Activated naive CD4-positive, alpha-beta T cell treated with anti-CD3 and anti-CD28 coated beads, Interleukin-2, amount 50 U/mL, for 24 hours (primary cell): ENCODE measurements at regions not wholly inside any gene's neighbourhood (a gene's known extent, or its start where the extent isn't known, plus 50 kb on each side); places are given as distances from the start of the nearest gene placed in this dataset.
"Not testable (repeated sequence)": the region's sequence is repeated elsewhere in the genome, so short reads cannot be mapped to it uniquely, and the experiment has no call there.

ENCODE experiments used
- H3K27ac Mint-ChIP-seq: one replicate; pipeline ENCODE4 v1.8.0; 2021; ENCODE audit warnings: mild to moderate bottlenecking, mixed read lengths
- H3K27me3 Mint-ChIP-seq: one replicate; pipeline ENCODE4 v1.8.0; 2021; ENCODE audit warnings: mixed read lengths
- H3K36me3 Mint-ChIP-seq: one replicate; pipeline ENCODE4 v1.8.0; 2021; ENCODE audit warnings: mixed read lengths
- H3K4me1 Mint-ChIP-seq: one replicate; pipeline ENCODE4 v1.8.0; 2021; ENCODE audit warnings: mixed read lengths
- H3K4me3 Mint-ChIP-seq: one replicate; pipeline ENCODE4 v1.8.0; 2021; ENCODE audit warnings: mild to moderate bottlenecking, mixed read lengths
- H3K9me3 Mint-ChIP-seq: one replicate; pipeline ENCODE4 v1.8.0; 2021; ENCODE audit warnings: mixed read lengths

- no peaks in the 10 kb centered on the region for H3K27me3 Mint-ChIP-seq
- H3K36me3 Mint-ChIP-seq = no peaks in the 10 kb centered on the region
- no peaks in the 10 kb centered on the region for H3K4me1 Mint-ChIP-seq
- peaks cover 21% of the 10 kb centered on the region for H3K9me3 Mint-ChIP-seq
- no peak overlapping the region for H3K4me3 Mint-ChIP-seq
- no peak overlapping the region for H3K27ac Mint-ChIP-seq
Measured at GRCh38 chr6:22126910-22127309, 169.9 kb downstream of the PRL start.

- no peaks in the 10 kb centered on the region for H3K4me1 Mint-ChIP-seq
- no peak overlapping the region for H3K4me3 Mint-ChIP-seq
- no peaks in the 10 kb centered on the region for H3K36me3 Mint-ChIP-seq
- H3K27me3 Mint-ChIP-seq = no peaks in the 10 kb centered on the region
- no peak overlapping the region for H3K27ac Mint-ChIP-seq
- peaks cover 18% of the 10 kb centered on the region for H3K9me3 Mint-ChIP-seq
Measured at GRCh38 chr6:22129751-22130150, 167.1 kb downstream of the PRL start.

- H3K27ac Mint-ChIP-seq = no peak overlapping the region
- H3K4me3 Mint-ChIP-seq = no peak overlapping the region
- H3K27me3 Mint-ChIP-seq = no peaks in the 10 kb centered on the region
- no peaks in the 10 kb centered on the region for H3K4me1 Mint-ChIP-seq
- peaks cover 11% of the 10 kb centered on the region for H3K9me3 Mint-ChIP-seq
- H3K36me3 Mint-ChIP-seq = no peaks in the 10 kb centered on the region
Measured at GRCh38 chr6:22132656-22133055, 164.2 kb downstream of the PRL start.

- Mint-ChIP-seq H3K4me3 (no peak overlapping the region), H3K4me1 (no peaks in the 10 kb centered on the region)
Measured at GRCh38 chr6:22133357-22133756, 163.5 kb downstream of the PRL start.

GRCh38 chr6:22134308-22134707 is 162.5 kb downstream of the PRL start:
- no peak overlapping the region for H3K27ac Mint-ChIP-seq
- H3K27me3 Mint-ChIP-seq = no peaks in the 10 kb centered on the region
- H3K4me3 Mint-ChIP-seq = no peak overlapping the region
- H3K4me1 Mint-ChIP-seq = no peaks in the 10 kb centered on the region
- no peaks in the 10 kb centered on the region for H3K36me3 Mint-ChIP-seq
- H3K9me3 Mint-ChIP-seq = peaks cover 11% of the 10 kb centered on the region

More at GRCh38 chr6:22133357-22133756, 163.5 kb downstream of the PRL start:
- H3K9me3 Mint-ChIP-seq = peaks cover 11% of the 10 kb centered on the region
- no peaks in the 10 kb centered on the region for H3K36me3 Mint-ChIP-seq
- no peaks in the 10 kb centered on the region for H3K27me3 Mint-ChIP-seq
- H3K27ac Mint-ChIP-seq = no peak overlapping the region

- Mint-ChIP-seq H3K4me1 (no peaks in the 10 kb centered on the region), H3K27ac (no peak overlapping the region), H3K9me3 (peaks cover 11% of the 10 kb centered on the region), H3K4me3 (no peak overlapping the region), H3K27me3 (no peaks in the 10 kb centered on the region), H3K36me3 (no peaks in the 10 kb centered on the region)
Measured at GRCh38 chr6:22135395-22135794, 161.4 kb downstream of the PRL start.

DNA sequence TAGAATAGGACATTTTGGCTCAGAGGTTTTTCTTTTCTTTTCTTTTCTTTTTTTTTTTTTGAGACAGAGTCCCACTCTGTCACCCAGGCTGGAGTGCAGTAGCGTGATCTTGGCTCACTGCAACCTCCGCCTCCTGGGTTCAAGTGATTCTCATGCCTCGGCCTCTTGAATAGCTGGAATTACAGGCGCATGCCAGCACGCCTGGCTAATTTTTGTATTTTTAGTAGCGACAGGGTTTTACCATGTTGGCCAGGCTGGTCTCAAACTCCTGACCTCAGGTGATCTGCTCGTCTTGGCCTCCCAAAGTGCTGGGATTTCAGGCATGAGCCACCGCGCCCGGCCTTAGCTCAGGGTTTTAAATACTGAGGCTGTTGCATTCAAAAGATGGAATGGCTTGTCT is 156.1 kb downstream of the PRL start:
- H3K36me3 Mint-ChIP-seq, H3K9me3 Mint-ChIP-seq, H3K27ac Mint-ChIP-seq, H3K4me3 Mint-ChIP-seq, H3K4me1 Mint-ChIP-seq, H3K27me3 Mint-ChIP-seq: not testable (repeated sequence)

GRCh38 chr6:22141241-22141745 is 155.5 kb downstream of the PRL start:
- Mint-ChIP-seq H3K4me3 (no peak overlapping the region), H3K36me3 (no peaks in the 10 kb centered on the region), H3K27ac (no peak overlapping the region), H3K9me3 (peaks cover 5% of the 10 kb centered on the region), H3K27me3 (peaks cover 3% of the 10 kb centered on the region), H3K4me1 (no peaks in the 10 kb centered on the region)

DNA sequence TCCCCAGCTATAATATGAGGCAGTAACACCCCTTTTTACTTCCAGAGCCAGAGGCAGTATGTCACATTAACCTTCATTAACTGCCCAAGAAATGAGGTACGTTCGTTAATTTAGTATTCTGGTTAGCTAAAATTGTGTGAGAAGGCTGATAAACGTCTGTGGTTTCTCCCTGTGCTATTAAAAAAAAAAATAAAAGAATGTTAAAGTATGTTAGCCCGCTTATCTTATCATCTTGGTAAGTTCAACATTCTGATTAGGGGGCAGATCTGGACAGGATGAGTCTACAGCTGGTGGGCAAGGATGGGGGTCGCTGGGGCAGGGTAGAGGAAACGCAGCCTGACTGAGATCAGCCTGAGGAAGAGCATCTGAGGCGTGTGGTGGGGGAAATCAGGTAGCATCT is 154.0 kb downstream of the PRL start:
- Mint-ChIP-seq H3K4me3 (no peak overlapping the region), H3K4me1 (peaks cover 3% of the 10 kb centered on the region), H3K36me3 (peaks cover 2% of the 10 kb centered on the region), H3K27me3 (peaks cover 6% of the 10 kb centered on the region), H3K9me3 (peaks cover 5% of the 10 kb centered on the region), H3K27ac (no peak overlapping the region)

DNA sequence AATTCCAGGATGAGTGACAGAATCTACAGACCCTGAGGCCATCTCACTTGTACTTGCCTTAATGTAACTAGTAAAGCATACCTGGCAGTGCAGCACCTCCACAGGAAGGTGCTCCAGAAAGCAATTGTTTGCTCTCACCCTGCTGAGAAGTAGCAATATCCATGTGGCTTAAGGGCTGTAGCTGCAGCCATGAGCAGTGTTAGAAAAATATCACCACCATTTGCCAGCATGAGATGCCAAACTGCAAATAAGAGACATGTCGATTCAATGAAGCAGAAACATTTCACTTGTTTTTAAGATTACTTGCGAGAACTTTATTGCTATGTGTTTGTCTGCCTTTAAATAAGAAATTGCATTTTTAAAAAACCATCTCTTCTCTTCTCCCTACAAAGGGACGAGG is 151.5 kb downstream of the PRL start:
- Mint-ChIP-seq H3K4me3 (no peak overlapping the region), H3K27me3 (peaks cover 16% of the 10 kb centered on the region), H3K4me1 (peaks cover 9% of the 10 kb centered on the region), H3K36me3 (peaks cover 2% of the 10 kb centered on the region), H3K9me3 (peaks cover 5% of the 10 kb centered on the region), H3K27ac (no peak overlapping the region)

- peaks cover 9% of the 10 kb centered on the region for H3K4me1 Mint-ChIP-seq
- H3K36me3 Mint-ChIP-seq = peaks cover 2% of the 10 kb centered on the region
- no peak overlapping the region for H3K4me3 Mint-ChIP-seq
- H3K27ac Mint-ChIP-seq = no peak overlapping the region
- peaks cover 16% of the 10 kb centered on the region for H3K27me3 Mint-ChIP-seq
- peaks cover 5% of the 10 kb centered on the region for H3K9me3 Mint-ChIP-seq
Measured at GRCh38 chr6:22145823-22146677, 150.8 kb downstream of the PRL start.

DNA sequence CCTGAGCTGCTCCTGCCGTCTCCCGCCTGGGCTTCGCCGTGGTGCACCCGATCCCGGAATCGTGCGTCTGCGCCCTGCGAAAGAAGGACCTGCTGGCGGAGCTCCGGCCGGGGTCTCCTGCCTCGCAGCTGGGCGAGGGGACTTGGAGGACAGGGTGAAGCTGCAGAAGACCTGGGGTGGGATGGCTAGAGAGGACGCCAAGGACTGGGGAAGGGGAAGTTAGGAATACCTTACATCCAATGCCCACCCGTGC is 150.2 kb downstream of the PRL start:
- Mint-ChIP-seq H3K4me1 (peaks cover 9% of the 10 kb centered on the region), H3K4me3 (peak overlapping the region; percentile 62), H3K27ac (no peak overlapping the region), H3K9me3 (peaks cover 5% of the 10 kb centered on the region), H3K27me3 (peaks cover 16% of the 10 kb centered on the region), H3K36me3 (peaks cover 2% of the 10 kb centered on the region)

DNA sequence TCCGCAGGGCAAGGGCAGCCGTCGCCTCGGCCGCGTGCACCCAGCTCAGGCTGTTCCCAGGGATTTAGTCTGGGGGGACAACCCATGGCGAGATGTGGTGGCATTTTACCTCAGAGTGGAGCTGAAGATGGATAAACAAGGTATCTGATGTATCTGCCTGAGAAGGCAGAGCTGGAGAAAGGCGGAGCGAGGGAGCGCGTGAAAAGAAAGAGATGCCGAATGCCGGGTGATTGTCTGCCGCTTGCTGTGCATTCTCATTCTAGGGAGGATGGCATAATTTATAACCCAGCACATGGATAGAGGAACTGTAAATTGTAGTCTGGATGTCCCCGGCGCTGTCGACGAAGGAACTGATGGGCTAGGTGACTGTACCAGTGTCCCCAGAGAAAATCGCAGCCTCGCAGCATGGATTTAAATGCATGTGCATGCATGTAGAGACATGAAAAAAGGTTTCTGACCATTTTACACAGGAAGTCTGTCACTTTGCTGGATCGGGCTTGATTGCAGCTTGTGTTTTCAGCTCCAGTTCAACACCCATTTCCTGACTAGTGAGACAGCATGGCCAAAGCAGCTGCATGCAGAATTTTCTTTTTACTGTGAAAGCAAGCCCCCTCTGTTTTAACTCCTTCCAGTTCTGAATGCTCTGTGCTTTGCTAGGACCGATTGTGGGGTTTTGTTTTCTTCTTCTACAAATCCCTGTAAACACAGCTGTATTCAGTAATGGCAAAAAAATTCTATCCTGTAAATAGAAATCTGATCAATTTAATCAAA is 149.7 kb downstream of the PRL start:
- peaks cover 9% of the 10 kb centered on the region for H3K4me1 Mint-ChIP-seq
- peaks cover 2% of the 10 kb centered on the region for H3K36me3 Mint-ChIP-seq
- H3K27me3 Mint-ChIP-seq = peaks cover 16% of the 10 kb centered on the region
- H3K27ac Mint-ChIP-seq = no peak overlapping the region
- peak overlapping the region; percentile 62 for H3K4me3 Mint-ChIP-seq
- H3K9me3 Mint-ChIP-seq = peaks cover 5% of the 10 kb centered on the region

- Mint-ChIP-seq H3K36me3 (peaks cover 2% of the 10 kb centered on the region), H3K27me3 (peaks cover 16% of the 10 kb centered on the region), H3K4me1 (peaks cover 9% of the 10 kb centered on the region), H3K4me3 (peak overlapping the region; percentile 31), H3K9me3 (peaks cover 5% of the 10 kb centered on the region), H3K27ac (no peak overlapping the region)
Measured at GRCh38 chr6:22147921-22148776, 148.7 kb downstream of the PRL start.

DNA sequence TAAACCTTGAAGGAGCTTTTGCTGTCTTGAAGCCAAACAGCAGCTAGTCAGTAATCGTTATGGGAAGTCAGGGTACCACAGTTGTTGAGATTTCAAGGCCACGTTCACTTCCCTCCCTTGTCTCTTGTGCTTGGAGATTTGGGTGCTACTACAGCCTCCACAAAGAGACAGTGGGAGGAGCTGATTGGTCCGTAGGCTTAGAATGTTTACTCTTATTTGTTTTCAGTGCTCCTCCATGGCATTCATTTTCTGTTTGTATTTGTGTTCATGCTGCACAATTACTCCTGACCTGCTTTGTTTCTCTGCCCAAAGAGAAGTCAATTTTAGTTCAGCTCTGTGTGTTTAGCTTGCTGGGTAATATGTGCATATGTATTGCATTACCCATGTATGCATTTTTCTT is 147.7 kb downstream of the PRL start:
- H3K9me3 Mint-ChIP-seq = peaks cover 5% of the 10 kb centered on the region
- peaks cover 9% of the 10 kb centered on the region for H3K4me1 Mint-ChIP-seq
- H3K36me3 Mint-ChIP-seq = peaks cover 2% of the 10 kb centered on the region
- no peak overlapping the region for H3K4me3 Mint-ChIP-seq
- H3K27me3 Mint-ChIP-seq = peaks cover 16% of the 10 kb centered on the region
- H3K27ac Mint-ChIP-seq = peak overlapping the region; percentile 43
